ENCODE measurements at regions not wholly inside any gene's neighbourhood (a gene's known extent, or its start where the extent isn't known, plus 50 kb on each side); places are given as distances from the start of the nearest gene placed in this dataset.

GRCh38 chr7:83276250-83276649, 113.6 kb upstream of the PCLO start:
- ChIA-PET POLR2A (ENCODE audit: unreplicated experiment) (no interaction called here), CTCF (interaction anchor here (0.6 kb wide), 1 partner anchor 711 kb away, joined by 6 read pairs; no protein-coding TSS in a partner anchor)
- TF ChIP-seq CTCF (conservative IDR thresholded peaks at IDR 0.05) (no peak), EZH2 (IDR thresholded peaks at IDR 0.05; ENCODE audit: low read depth) (no peak)
- Histone ChIP-seq H3K36me3 (ENCODE audit: low read depth) (no peaks in the 10 kb centered on the region), H3K4me2 (no peak overlapping the region), H3K27me3 (ENCODE audit: insufficient read depth, low read depth) (no peaks in the 10 kb centered on the region), H2AFZ (no peak overlapping the region), H3K4me1 (replicated peaks; ENCODE audit: insufficient read depth) (no peaks in the 10 kb centered on the region), H3K9me2 (ENCODE audit: insufficient read depth) (peaks cover 6% of the 10 kb centered on the region; the same call in 1 of the 2 replicates), H3K9me3 (ENCODE audit: insufficient read depth, low read depth) (0 out of 2 replicates have a peak, but pooled peaks cover 5% of the 10 kb centered on the region), H3F3A (ENCODE audit: insufficient read depth, low read depth) (no peaks in the 10 kb centered on the region), H4K20me1 (ENCODE audit: insufficient read depth) (no peaks in the 10 kb centered on the region), H3K79me2 (ENCODE audit: low read depth) (no peaks in the 10 kb centered on the region), H3K27ac (no peak overlapping the region), H3K4me3 (no peak overlapping the region)
- intact Hi-C loops (cut with micrococcal nuclease; ENCODE audit: unreplicated experiment): loop anchor here (10.0 kb wide), 1 partner anchor 1231 kb away; no protein-coding TSS in a partner anchor
- no TSS peak for BruUV-seq (replicated peaks)
- no peak for DNase-seq

GRCh38 chr7:83273699-83274098, 111.0 kb upstream of the PCLO start:
- DNase-seq: no peak
- H2AFZ ChIP-seq: no peak overlapping the region
- no peaks in the 10 kb centered on the region for H4K20me1 ChIP-seq (ENCODE audit: insufficient read depth)
- H3K4me3 ChIP-seq: no peak overlapping the region
- BruUV-seq (replicated peaks): no TSS peak
- intact Hi-C loops (cut with micrococcal nuclease; ENCODE audit: unreplicated experiment): loop anchor here (10.0 kb wide), 1 partner anchor 1229 kb away; no protein-coding TSS in a partner anchor
- no peak overlapping the region for H3K4me2 ChIP-seq
- H3F3A ChIP-seq (ENCODE audit: insufficient read depth, low read depth): no peaks in the 10 kb centered on the region
- 0 out of 2 replicates have a peak, but pooled peaks cover 5% of the 10 kb centered on the region for H3K9me3 ChIP-seq (ENCODE audit: insufficient read depth, low read depth)
- POLR2A ChIA-PET (ENCODE audit: unreplicated experiment): no interaction called here
- H3K9me2 ChIP-seq (ENCODE audit: insufficient read depth): peaks cover 6% of the 10 kb centered on the region; the same call in 1 of the 2 replicates
- TF ChIP-seq EZH2 (IDR thresholded peaks at IDR 0.05; ENCODE audit: low read depth): no peak
- TF ChIP-seq CTCF (conservative IDR thresholded peaks at IDR 0.05): no peak
- H3K36me3 ChIP-seq (ENCODE audit: low read depth): no peaks in the 10 kb centered on the region
- no peaks in the 10 kb centered on the region for H3K27me3 ChIP-seq (ENCODE audit: insufficient read depth, low read depth)
- no peak overlapping the region for H3K27ac ChIP-seq
- H3K4me1 ChIP-seq (replicated peaks; ENCODE audit: insufficient read depth): no peaks in the 10 kb centered on the region
- no peaks in the 10 kb centered on the region for H3K79me2 ChIP-seq (ENCODE audit: low read depth)
- CTCF ChIA-PET: no interaction called here

- Histone ChIP-seq H3K4me2 (no peak overlapping the region), H3K9me3 (ENCODE audit: insufficient read depth, low read depth) (no peaks in the 10 kb centered on the region), H3K4me3 (no peak overlapping the region), H3K79me2 (ENCODE audit: low read depth) (no peaks in the 10 kb centered on the region), H3K27me3 (ENCODE audit: insufficient read depth, low read depth) (no peaks in the 10 kb centered on the region), H3K9me2 (ENCODE audit: insufficient read depth) (peaks cover 6% of the 10 kb centered on the region; the same call in 1 of the 2 replicates), H3F3A (ENCODE audit: insufficient read depth, low read depth) (no peaks in the 10 kb centered on the region), H2AFZ (no peak overlapping the region), H3K4me1 (replicated peaks; ENCODE audit: insufficient read depth) (no peaks in the 10 kb centered on the region), H3K36me3 (ENCODE audit: low read depth) (no peaks in the 10 kb centered on the region), H3K27ac (no peak overlapping the region), H4K20me1 (ENCODE audit: insufficient read depth) (no peaks in the 10 kb centered on the region)
- BruUV-seq (replicated peaks): no TSS peak
- intact Hi-C loops (cut with micrococcal nuclease; ENCODE audit: unreplicated experiment): loop anchor here (1.0 to 10.0 kb wide), 2 partner anchors 461 to 1227 kb away; no protein-coding TSS in a partner anchor
- CTCF ChIA-PET: no interaction called here
- POLR2A ChIA-PET (ENCODE audit: unreplicated experiment): no interaction called here
- no peak for TF ChIP-seq EZH2 (IDR thresholded peaks at IDR 0.05; ENCODE audit: low read depth)
- peak; percentile 65; the same call in 1 of the 2 replicates for TF ChIP-seq CTCF (conservative IDR thresholded peaks at IDR 0.05)
- DNase-seq: no peak
Measured at GRCh38 chr7:83271212-83272099, 108.8 kb upstream of the PCLO start.
